ENCODE measurements at regions not wholly inside any gene's neighbourhood (a gene's known extent, or its start where the extent isn't known, plus 50 kb on each side); places are given as distances from the start of the nearest gene placed in this dataset.

- Histone ChIP-seq H3K27me3 (ENCODE audit: control insufficient read depth, insufficient read depth, low read length) (no peaks in the 10 kb centered on the region), H3K9me3 (ENCODE audit: control insufficient read depth, insufficient read depth, low read length) (no peaks in the 10 kb centered on the region), H3K27ac (ENCODE audit: low read depth, low read length) (no peak overlapping the region), H3K4me3 (ENCODE audit: low read depth, low read length) (no peak overlapping the region)
- DNase-seq (ENCODE audit: low read depth, low spot score) = no peak
- TF ChIP-seq CTCF (IDR thresholded peaks at IDR 0.05; ENCODE audit: low read depth, low read length) = no peak
- ChIA-PET POLR2A (no interaction called here), CTCF (no interaction called here)
Measured at GRCh38 chr20:52789716-52790115, 182.4 kb upstream of the TSHZ2 start.

GRCh38 chr20:52787962-52788361, 184.2 kb upstream of the TSHZ2 start:
- ChIA-PET POLR2A (no interaction called here), CTCF (no interaction called here)
- Histone ChIP-seq H3K9me3 (ENCODE audit: control insufficient read depth, insufficient read depth, low read length) (no peaks in the 10 kb centered on the region), H3K4me3 (ENCODE audit: low read depth, low read length) (no peak overlapping the region), H3K27me3 (ENCODE audit: control insufficient read depth, insufficient read depth, low read length) (no peaks in the 10 kb centered on the region), H3K27ac (ENCODE audit: low read depth, low read length) (no peak overlapping the region)
- DNase-seq (ENCODE audit: low read depth, low spot score) = no peak
- no peak for TF ChIP-seq CTCF (IDR thresholded peaks at IDR 0.05; ENCODE audit: low read depth, low read length)

GRCh38 chr20:52787216-52787615, 184.9 kb upstream of the TSHZ2 start:
- no peaks in the 10 kb centered on the region for H3K9me3 ChIP-seq (ENCODE audit: control insufficient read depth, insufficient read depth, low read length)
- H3K4me3 ChIP-seq (ENCODE audit: low read depth, low read length) = no peak overlapping the region
- H3K27ac ChIP-seq (ENCODE audit: low read depth, low read length) = no peak overlapping the region
- POLR2A ChIA-PET = no interaction called here
- CTCF ChIA-PET = no interaction called here
- no peak for DNase-seq (ENCODE audit: low read depth, low spot score)
- H3K27me3 ChIP-seq (ENCODE audit: control insufficient read depth, insufficient read depth, low read length) = no peaks in the 10 kb centered on the region
- no peak for TF ChIP-seq CTCF (IDR thresholded peaks at IDR 0.05; ENCODE audit: low read depth, low read length)

- Histone ChIP-seq H3K27ac (ENCODE audit: low read depth, low read length) (no peak overlapping the region), H3K9me3 (ENCODE audit: control insufficient read depth, insufficient read depth, low read length) (no peaks in the 10 kb centered on the region), H3K4me3 (ENCODE audit: low read depth, low read length) (no peak overlapping the region), H3K27me3 (ENCODE audit: control insufficient read depth, insufficient read depth, low read length) (no peaks in the 10 kb centered on the region)
- DNase-seq (ENCODE audit: low read depth, low spot score) = no peak
- no peak for TF ChIP-seq CTCF (IDR thresholded peaks at IDR 0.05; ENCODE audit: low read depth, low read length)
- ChIA-PET POLR2A (no interaction called here), CTCF (no interaction called here)
Measured at GRCh38 chr20:52785679-52786078, 186.5 kb upstream of the TSHZ2 start.

GRCh38 chr20:52783769-52784168, 188.4 kb upstream of the TSHZ2 start:
- ChIA-PET CTCF (no interaction called here), POLR2A (no interaction called here)
- TF ChIP-seq CTCF (IDR thresholded peaks at IDR 0.05; ENCODE audit: low read depth, low read length) = peak; percentile 20
- Histone ChIP-seq H3K27ac (ENCODE audit: low read depth, low read length) (no peak overlapping the region), H3K9me3 (ENCODE audit: control insufficient read depth, insufficient read depth, low read length) (no peaks in the 10 kb centered on the region), H3K27me3 (ENCODE audit: control insufficient read depth, insufficient read depth, low read length) (no peaks in the 10 kb centered on the region), H3K4me3 (ENCODE audit: low read depth, low read length) (no peak overlapping the region)
- DNase-seq (ENCODE audit: low read depth, low spot score) = no peak

Measured in AG04450 (cell line).